ENCODE measurements at regions not wholly inside any gene's neighbourhood (a gene's known extent, or its start where the extent isn't known, plus 50 kb on each side); places are given as distances from the start of the nearest gene placed in this dataset.
A peak's percentile ranks its signal among the peaks of the same experiment; 100 is the strongest.
"Not testable (repeated sequence)": the region's sequence is repeated elsewhere in the genome, so short reads cannot be mapped to it uniquely, and the experiment has no call there.

DNA sequence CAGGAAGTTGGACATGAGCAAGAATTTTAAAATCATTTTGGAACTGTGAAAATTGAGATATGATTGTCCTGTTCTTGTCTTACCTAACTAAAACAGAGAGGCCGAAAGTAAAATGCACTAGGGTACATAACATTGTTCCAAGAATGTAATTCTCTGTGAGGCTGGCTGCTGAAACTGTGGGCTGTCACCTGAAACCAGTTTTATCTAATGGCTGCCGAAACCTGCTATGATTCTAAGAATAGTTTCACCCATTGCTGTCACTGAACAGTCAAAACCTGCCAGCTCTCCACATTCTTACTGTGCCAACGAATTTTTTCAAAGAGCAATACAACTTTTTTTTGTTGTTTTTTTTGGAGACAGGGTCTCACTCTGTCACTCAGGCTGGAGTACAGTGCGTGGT, 119.3 kb upstream of the ZSWIM2 start:
- H3K36me3 ChIP-seq = no peaks in the 10 kb centered on the region
- H3K4me3 ChIP-seq = no peak overlapping the region

DNA sequence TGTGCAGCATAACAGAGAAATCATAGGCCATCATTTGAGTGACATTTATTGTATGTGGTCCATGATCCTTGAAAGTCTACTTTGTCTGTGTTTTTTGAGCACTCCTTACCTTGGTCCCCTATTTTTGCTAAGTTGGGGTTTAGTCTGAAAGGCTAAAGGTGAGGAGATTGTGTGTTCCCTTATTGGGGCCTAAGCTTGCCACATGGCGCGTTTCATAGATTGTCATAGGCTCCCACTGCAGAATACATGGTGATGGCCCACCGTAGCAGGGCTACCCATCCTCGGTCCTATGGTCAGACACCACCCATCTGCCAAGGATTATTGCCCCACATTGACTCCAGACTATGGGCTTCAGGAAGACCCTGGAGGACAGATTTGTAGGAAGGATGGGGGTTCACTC, 117.0 kb upstream of the ZSWIM2 start:
- Histone ChIP-seq H3K27me3 (no peaks in the 10 kb centered on the region), H3K36me3 (no peaks in the 10 kb centered on the region), H3K4me1 (no peaks in the 10 kb centered on the region), H3K9me3 (peaks cover 0 to 9% (median 0%) of the 10 kb centered on the region in 4 donors), H3K27ac (no peak overlapping the region), H3K4me3 (no peak overlapping the region)
- TF ChIP-seq, protein P1, sequence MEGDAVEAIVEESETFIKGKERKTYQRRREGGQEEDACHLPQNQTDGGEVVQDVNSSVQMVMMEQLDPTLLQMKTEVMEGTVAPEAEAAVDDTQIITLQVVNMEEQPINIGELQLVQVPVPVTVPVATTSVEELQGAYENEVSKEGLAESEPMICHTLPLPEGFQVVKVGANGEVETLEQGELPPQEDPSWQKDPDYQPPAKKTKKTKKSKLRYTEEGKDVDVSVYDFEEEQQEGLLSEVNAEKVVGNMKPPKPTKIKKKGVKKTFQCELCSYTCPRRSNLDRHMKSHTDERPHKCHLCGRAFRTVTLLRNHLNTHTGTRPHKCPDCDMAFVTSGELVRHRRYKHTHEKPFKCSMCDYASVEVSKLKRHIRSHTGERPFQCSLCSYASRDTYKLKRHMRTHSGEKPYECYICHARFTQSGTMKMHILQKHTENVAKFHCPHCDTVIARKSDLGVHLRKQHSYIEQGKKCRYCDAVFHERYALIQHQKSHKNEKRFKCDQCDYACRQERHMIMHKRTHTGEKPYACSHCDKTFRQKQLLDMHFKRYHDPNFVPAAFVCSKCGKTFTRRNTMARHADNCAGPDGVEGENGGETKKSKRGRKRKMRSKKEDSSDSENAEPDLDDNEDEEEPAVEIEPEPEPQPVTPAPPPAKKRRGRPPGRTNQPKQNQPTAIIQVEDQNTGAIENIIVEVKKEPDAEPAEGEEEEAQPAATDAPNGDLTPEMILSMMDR (IDR thresholded peaks at IDR 0.05) = no peak
- TF ChIP-seq POLR2A (IDR thresholded peaks at IDR 0.05) = no peak
- DNase-seq (no peak), ATAC-seq (ENCODE audit: low FRiP score in 2 of 2) (no peak)
- 96 to 98% methylated on average over 4 of the region's 4 CpGs for WGBS, 2 donors

More for the DNA sequence above, 119.3 kb upstream of the ZSWIM2 start:
- WGBS, 2 donors = 71 to 78% methylated on average over 4 of the region's 4 CpGs
- no peak overlapping the region for H3K27ac ChIP-seq
- H3K4me1 ChIP-seq = no peaks in the 10 kb centered on the region
- ATAC-seq (ENCODE audit: low FRiP score in 2 of 2) (no peak), DNase-seq (no peak)
- TF ChIP-seq EP300 (IDR thresholded peaks at IDR 0.05) = no peak
- TF ChIP-seq, protein P1 (IDR thresholded peaks at IDR 0.05) = no peak
- TF ChIP-seq POLR2A (IDR thresholded peaks at IDR 0.05) = no peak
- no peak for TF ChIP-seq POLR2AphosphoS5 (IDR thresholded peaks at IDR 0.05)
- H3K27me3 ChIP-seq = no peaks in the 10 kb centered on the region
- H3K9me3 ChIP-seq = no peaks in the 10 kb centered on the region

DNA sequence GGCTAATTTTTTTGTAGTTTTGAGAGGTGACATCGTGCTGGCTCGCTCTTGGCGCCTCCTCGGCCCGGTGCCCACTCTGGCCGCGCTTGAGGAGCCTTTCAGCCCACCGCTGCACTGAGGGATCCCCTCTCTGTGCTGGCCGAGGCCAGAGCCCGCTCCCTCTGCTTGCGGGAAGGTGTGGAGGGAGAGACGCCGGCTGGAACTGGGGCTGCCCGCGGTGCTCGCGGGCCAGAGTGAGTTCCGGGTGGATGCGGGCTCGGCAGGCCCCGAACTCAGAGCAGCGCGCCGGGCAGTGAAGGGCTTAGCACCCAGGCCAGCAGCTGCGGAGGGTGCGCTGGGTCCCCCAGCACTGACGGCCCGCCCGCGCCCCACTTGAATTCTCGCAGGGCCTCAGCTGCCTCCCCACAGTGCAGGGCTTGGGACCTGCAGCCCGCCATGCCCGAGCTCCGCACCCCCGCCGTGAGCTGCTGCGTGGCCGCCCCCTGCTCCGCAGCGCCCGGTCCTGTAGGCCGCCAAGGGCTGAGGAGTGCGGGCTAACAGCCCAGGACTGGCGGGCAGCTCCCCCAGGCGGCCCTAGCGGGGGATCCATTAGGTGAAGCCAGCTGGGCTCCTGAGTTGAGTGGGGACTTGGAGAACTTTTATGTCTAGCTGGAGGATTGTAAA, 113.2 kb upstream of the ZSWIM2 start:
- peak in 1 of 2 donors; percentile 19 for ATAC-seq (ENCODE audit: low FRiP score in 2 of 2)
- WGBS, 2 donors = 97 to 99% methylated on average over 26 to 29 of the region's 46 CpGs
- H3K9me3 ChIP-seq = peaks cover 0 to 9% (median 0%) of the 10 kb centered on the region in 4 donors

GRCh38 chr2:186960241-186960640, 111.3 kb upstream of the ZSWIM2 start:
- 87 to 95% methylated on average over 5 of the region's 5 CpGs for WGBS, 2 donors
- H3K9me3 ChIP-seq; H3K4me1 ChIP-seq; ATAC-seq (ENCODE audit: low FRiP score in 2 of 2); H3K27ac ChIP-seq; H3K36me3 ChIP-seq; DNase-seq; H3K4me3 ChIP-seq; H3K27me3 ChIP-seq: not testable (repeated sequence)

More for the DNA sequence above, 113.2 kb upstream of the ZSWIM2 start:
- DNase-seq = peak in 1 of 2 donors; percentile 79
- Histone ChIP-seq H3K4me3 (no peak overlapping the region), H3K36me3 (no peaks in the 10 kb centered on the region), H3K4me1 (no peaks in the 10 kb centered on the region), H3K27me3 (no peaks in the 10 kb centered on the region), H3K27ac (no peak overlapping the region)
- TF ChIP-seq, protein P1 (IDR thresholded peaks at IDR 0.05) = no peak
- TF ChIP-seq POLR2A (IDR thresholded peaks at IDR 0.05) (no peak), EP300 (IDR thresholded peaks at IDR 0.05) (no peak), POLR2AphosphoS5 (IDR thresholded peaks at IDR 0.05) (no peak)

- Histone ChIP-seq H3K4me1 (no peaks in the 10 kb centered on the region), H3K9me3 (peaks cover 0 to 9% (median 0%) of the 10 kb centered on the region in 4 donors), H3K4me3 (no peak overlapping the region), H3K27me3 (no peaks in the 10 kb centered on the region), H3K27ac (no peak overlapping the region), H3K36me3 (no peaks in the 10 kb centered on the region)
- ATAC-seq (ENCODE audit: low FRiP score in 2 of 2) (no peak), DNase-seq (no peak)
- TF ChIP-seq POLR2AphosphoS5 (IDR thresholded peaks at IDR 0.05) = no peak
- no peak for TF ChIP-seq EP300 (IDR thresholded peaks at IDR 0.05)
- TF ChIP-seq, protein P1 (IDR thresholded peaks at IDR 0.05) = no peak
- WGBS, 2 donors = 91 to 92% methylated on average over 6 of the region's 6 CpGs
Measured at GRCh38 chr2:186959486-186959885, 110.5 kb upstream of the ZSWIM2 start.

All from upper lobe of left lung (tissue), 6 donors.